Pancreas (tissue), 10 donors: ENCODE measurements at regions not wholly inside any gene's neighbourhood (a gene's known extent, or its start where the extent isn't known, plus 50 kb on each side); places are given as distances from the start of the nearest gene placed in this dataset.
"Not testable (repeated sequence)": the region's sequence is repeated elsewhere in the genome, so short reads cannot be mapped to it uniquely, and the experiment has no call there.

ENCODE experiments used
- ATAC-seq, 4 donors: fragments of 200-7000 bp; cut with Tn5 transposase; one replicate each; pipeline versions ENCODE4 v1.8.0 to v1.9.1; 2020; ENCODE audit warnings: mild to moderate bottlenecking in 4 of 4, moderate library complexity in 4 of 4
- DNase-seq, 6 donors: peaks; one replicate each; pipeline ENCODE4 v3.0.0-alpha.2; 2020
- FAIRE-seq: peaks from 2 replicates; lab custom pipeline; 2012; peaks lifted over from hg19 to GRCh38; lab: Jason Lieb, UNC
- H3K27ac ChIP-seq, 4 donors: fragments of 200-600 bp; sonication (generic); 1 replicate in 3 of 4; 2 replicates in 1 of 4; pipeline versions ENCODE4 v1.5.0 to v1.8.0; 2020
- H3K27me3 ChIP-seq, 4 donors: fragments of 200-600 bp; one replicate each; pipeline ENCODE4 v1.8.0; 2021
- H3K36me3 ChIP-seq, 3 donors: fragments of 200-600 bp; sonication (generic) in 1 of 3; one replicate each; pipeline versions ENCODE4 v1.5.0 to v1.8.0; 2020 to 2021
- H3K4me1 ChIP-seq, 3 donors: fragments of 200-600 bp; one replicate each; pipeline ENCODE4 v1.8.0; 2021
- H3K4me3 ChIP-seq, 4 donors: fragments of 200-600 bp; sonication (generic) in 2 of 4; one replicate each; pipeline versions ENCODE4 v1.5.0 to v1.8.0; 2020 to 2021
- H3K9me3 ChIP-seq, 4 donors: fragments of 200-600 bp; one replicate each; pipeline ENCODE4 v1.8.0; 2021
- CTCF ChIP-seq, 4 donors: fragments of 200-600 bp; sonication (generic) in 3 of 4; IDR thresholded peaks; one replicate each; pipeline versions ENCODE4 v1.5.0 to v1.8.0; 2021; ENCODE audit warnings: antibody characterized with exemption in 4 of 4
- WGBS, 2 donors: extraction: QIAGEN DNeasy Blood & Tissue Kit; methylation state at CpG; one replicate each; pipeline ENCODE4 v1.1.7; 2013; 5-methylcytosine and 5-hydroxymethylcytosine counted together
- intact Hi-C, 3 donors: fragments of 100-400 bp; cut with DNase I; formaldehyde crosslinking; loops; one replicate each; pipeline versions ENCODE4 v1.11.1 to v1.14.2; 2022
- donor health status: healthy with polysubstance abuse.
- donor health status: DM: no; HTN: no; CAD: no; lungs with moderate emphysema.
- donor health status: DM: no; HTN: no; CAD: no.
- donor health status: control.
- donor health status: control.
- donor health status: Bipolar disorder and iron deficiency.
- donor health status: DM: yes; HTN: yes; CAD: no.
- donor health status: DM: no; HTN: no; CAD: no.
- donor health status: DM: no; HTN: no; CAD: no.
- donor health status: DM: yes; HTN: yes; CAD: no.

GRCh38 chr7:42722716-42723115 lies 189.2 kb downstream of the C7orf25 start:
- intact Hi-C loops = no loop called here
- ATAC-seq (no peak), FAIRE-seq (no peak), DNase-seq (no peak)
- H3K9me3 ChIP-seq = no peaks in the 10 kb centered on the region
- no peak overlapping the region for H3K4me3 ChIP-seq
- 93 to 97% methylated on average over 3 of the region's 3 CpGs for WGBS, 2 donors
- no peaks in the 10 kb centered on the region for H3K4me1 ChIP-seq
- no peak for TF ChIP-seq CTCF (IDR thresholded peaks at IDR 0.05)
- H3K27ac ChIP-seq = no peak overlapping the region
- H3K27me3 ChIP-seq = no peaks in the 10 kb centered on the region
- no peaks in the 10 kb centered on the region for H3K36me3 ChIP-seq

GRCh38 chr7:42722198-42722597 lies 189.7 kb downstream of the C7orf25 start:
- H3K27me3 ChIP-seq = no peaks in the 10 kb centered on the region
- FAIRE-seq = no peak
- H3K9me3 ChIP-seq = no peaks in the 10 kb centered on the region
- no peaks in the 10 kb centered on the region for H3K4me1 ChIP-seq
- H3K27ac ChIP-seq = no peak overlapping the region
- TF ChIP-seq CTCF (IDR thresholded peaks at IDR 0.05) = no peak
- no peak for DNase-seq
- no peaks in the 10 kb centered on the region for H3K36me3 ChIP-seq
- intact Hi-C loops = no loop called here
- ATAC-seq = no peak
- H3K4me3 ChIP-seq = no peak overlapping the region

- TF ChIP-seq CTCF (IDR thresholded peaks at IDR 0.05) = no peak
- H3K36me3 ChIP-seq = no peaks in the 10 kb centered on the region
- 58 to 62% methylated on average over 10 of the region's 10 CpGs for WGBS, 2 donors
- H3K27ac ChIP-seq = no peak overlapping the region
- intact Hi-C loops = no loop called here
- H3K4me3 ChIP-seq = no peak overlapping the region
- FAIRE-seq (no peak), DNase-seq (no peak), ATAC-seq (no peak)
- no peaks in the 10 kb centered on the region for H3K9me3 ChIP-seq
- no peaks in the 10 kb centered on the region for H3K4me1 ChIP-seq
- H3K27me3 ChIP-seq = no peaks in the 10 kb centered on the region
These were observed 190.7 kb downstream of the C7orf25 start for GRCh38 chr7:42720991-42721796.

GRCh38 chr7:42720012-42720411 lies 191.9 kb downstream of the C7orf25 start:
- H3K36me3 ChIP-seq = no peaks in the 10 kb centered on the region
- no peaks in the 10 kb centered on the region for H3K27me3 ChIP-seq
- FAIRE-seq (no peak), DNase-seq (no peak), ATAC-seq (no peak)
- no peak for TF ChIP-seq CTCF (IDR thresholded peaks at IDR 0.05)
- no peak overlapping the region for H3K27ac ChIP-seq
- no peaks in the 10 kb centered on the region for H3K4me1 ChIP-seq
- intact Hi-C loops = no loop called here
- H3K9me3 ChIP-seq = no peaks in the 10 kb centered on the region
- H3K4me3 ChIP-seq = no peak overlapping the region

GRCh38 chr7:42718466-42718865 lies 193.4 kb downstream of the C7orf25 start:
- H3K4me1 ChIP-seq, intact Hi-C loops, FAIRE-seq, H3K4me3 ChIP-seq, H3K27ac ChIP-seq, DNase-seq, H3K36me3 ChIP-seq, H3K9me3 ChIP-seq, ATAC-seq, H3K27me3 ChIP-seq: not testable (repeated sequence)
- WGBS, 2 donors = 65 to 75% methylated on average over 2 of the region's 2 CpGs
